AG04450 (cell line): ENCODE measurements at regions not wholly inside any gene's neighbourhood (a gene's known extent, or its start where the extent isn't known, plus 50 kb on each side); places are given as distances from the start of the nearest gene placed in this dataset.

Source experiments
- CTCF ChIA-PET: fragments of 300-600, 350-600 bp; formaldehyde crosslinking; extraction: SDS; loops from one replicate; lab custom pipeline; 2022; ENCODE audit warnings: antibody characterized with exemption, inconsistent platforms; lab: Charles Lee
- POLR2A ChIA-PET: fragments of 350-600 bp; formaldehyde crosslinking; extraction: SDS; loops from one replicate; lab custom pipeline; 2021; ENCODE audit warnings: antibody characterized with exemption, inconsistent platforms; lab: Yijun Ruan, JAX
- DNase-seq: peaks from one replicate; pipeline ENCODE4 v3.0.0-alpha.2; 2011; ENCODE audit warnings: low read depth, low spot score
- H3K27ac ChIP-seq: one replicate; pipeline ENCODE4 v1.5.1; 2012; ENCODE audit warnings: low read depth, low read length, control low read depth
- H3K27me3 ChIP-seq: one replicate; pipeline ENCODE4 v1.6.0; 2012; ENCODE audit warnings: low read length; ENCODE audit not compliant: control insufficient read depth, insufficient read depth
- H3K4me3 ChIP-seq: 2 replicates; pipeline ENCODE4 v1.5.1; 2011; ENCODE audit warnings: mild to moderate bottlenecking, low read depth, low read length, control low read depth
- H3K9me3 ChIP-seq: 2 replicates; pipeline ENCODE4 v1.5.1; 2012; ENCODE audit warnings: low read length; ENCODE audit not compliant: control insufficient read depth, insufficient read depth
- TF ChIP-seq, protein P1 (sequence below): IDR thresholded peaks from 2 replicates; pipeline ENCODE4 v1.5.1; 2011; ENCODE audit warnings: low read depth, low read length, control low read depth, inconsistent platforms

DNA sequence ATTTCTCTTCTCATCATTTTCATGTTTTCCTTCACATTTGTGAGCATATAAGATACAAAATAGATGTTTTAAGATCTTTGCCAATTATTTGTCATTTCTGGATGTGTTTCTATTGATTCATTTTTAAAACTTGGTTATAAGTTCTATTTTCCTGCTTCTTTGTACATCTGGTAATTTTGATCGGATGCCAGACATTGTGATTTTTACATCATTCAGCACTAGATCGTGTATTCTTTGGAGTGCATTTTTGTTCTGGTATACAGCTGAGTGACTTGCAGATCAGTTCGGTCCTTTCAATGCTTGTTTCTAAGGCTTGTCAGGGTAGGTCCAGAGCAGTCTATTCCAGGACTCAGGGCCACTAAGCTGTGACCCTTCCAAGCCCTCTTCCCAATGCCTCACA lies 198.2 kb downstream of the KLF12 start:
- Histone ChIP-seq H3K27ac (no peak overlapping the region), H3K4me3 (no peak overlapping the region), H3K9me3 (no peaks in the 10 kb centered on the region), H3K27me3 (no peaks in the 10 kb centered on the region)
- TF ChIP-seq, protein P1, sequence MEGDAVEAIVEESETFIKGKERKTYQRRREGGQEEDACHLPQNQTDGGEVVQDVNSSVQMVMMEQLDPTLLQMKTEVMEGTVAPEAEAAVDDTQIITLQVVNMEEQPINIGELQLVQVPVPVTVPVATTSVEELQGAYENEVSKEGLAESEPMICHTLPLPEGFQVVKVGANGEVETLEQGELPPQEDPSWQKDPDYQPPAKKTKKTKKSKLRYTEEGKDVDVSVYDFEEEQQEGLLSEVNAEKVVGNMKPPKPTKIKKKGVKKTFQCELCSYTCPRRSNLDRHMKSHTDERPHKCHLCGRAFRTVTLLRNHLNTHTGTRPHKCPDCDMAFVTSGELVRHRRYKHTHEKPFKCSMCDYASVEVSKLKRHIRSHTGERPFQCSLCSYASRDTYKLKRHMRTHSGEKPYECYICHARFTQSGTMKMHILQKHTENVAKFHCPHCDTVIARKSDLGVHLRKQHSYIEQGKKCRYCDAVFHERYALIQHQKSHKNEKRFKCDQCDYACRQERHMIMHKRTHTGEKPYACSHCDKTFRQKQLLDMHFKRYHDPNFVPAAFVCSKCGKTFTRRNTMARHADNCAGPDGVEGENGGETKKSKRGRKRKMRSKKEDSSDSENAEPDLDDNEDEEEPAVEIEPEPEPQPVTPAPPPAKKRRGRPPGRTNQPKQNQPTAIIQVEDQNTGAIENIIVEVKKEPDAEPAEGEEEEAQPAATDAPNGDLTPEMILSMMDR, result no peak
- ChIA-PET CTCF (no interaction called here), POLR2A (no interaction called here)
- DNase-seq, result no peak

DNA sequence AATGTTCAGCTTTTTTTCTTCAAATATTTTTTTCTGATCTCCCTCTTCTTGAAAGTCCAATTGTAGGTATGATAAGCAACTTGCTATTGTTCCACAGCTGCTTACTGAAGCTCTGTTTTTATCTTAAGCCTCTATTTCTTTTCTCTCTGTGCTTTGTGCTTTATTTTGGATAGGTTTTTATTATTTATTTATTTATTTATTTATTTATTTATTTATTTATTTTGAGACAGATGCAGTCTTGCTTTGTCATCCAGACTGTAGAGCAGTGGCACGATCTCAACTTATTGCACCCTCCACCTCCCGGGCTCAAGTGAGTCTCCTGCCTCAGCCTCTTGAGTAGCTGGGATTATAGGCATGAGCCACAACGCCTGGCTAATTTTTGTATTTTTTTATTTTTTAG lies 199.4 kb downstream of the KLF12 start:
- no peaks in the 10 kb centered on the region for H3K27me3 ChIP-seq
- H3K4me3 ChIP-seq, result no peak overlapping the region
- ChIA-PET POLR2A (no interaction called here), CTCF (interaction anchor here (1.0 kb wide), 1 partner anchor 351 kb away, joined by 3 read pairs; no protein-coding TSS in a partner anchor)
- H3K9me3 ChIP-seq, result no peaks in the 10 kb centered on the region
- no peak overlapping the region for H3K27ac ChIP-seq
- no peak for DNase-seq
- TF ChIP-seq, protein P1, result no peak

GRCh38 chr13:73934215-73934641 lies 200.0 kb downstream of the KLF12 start:
- POLR2A ChIA-PET, result no interaction called here
- Histone ChIP-seq H3K9me3 (no peaks in the 10 kb centered on the region), H3K4me3 (no peak overlapping the region), H3K27me3 (no peaks in the 10 kb centered on the region), H3K27ac (no peak overlapping the region)
- no peak for DNase-seq
- CTCF ChIA-PET, result interaction anchor here (1.0 kb wide), 1 partner anchor 352 kb away, joined by 3 read pairs; no protein-coding TSS in a partner anchor
- TF ChIP-seq, protein P1, result no peak

GRCh38 chr13:73933795-73934194 lies 200.4 kb downstream of the KLF12 start:
- no peak overlapping the region for H3K4me3 ChIP-seq
- TF ChIP-seq, protein P1, result no peak
- H3K27ac ChIP-seq, result no peak overlapping the region
- ChIA-PET POLR2A (no interaction called here), CTCF (no interaction called here)
- no peak for DNase-seq
- no peaks in the 10 kb centered on the region for H3K9me3 ChIP-seq
- no peaks in the 10 kb centered on the region for H3K27me3 ChIP-seq

GRCh38 chr13:73932091-73932490 lies 202.1 kb downstream of the KLF12 start:
- no peaks in the 10 kb centered on the region for H3K9me3 ChIP-seq
- no peak overlapping the region for H3K27ac ChIP-seq
- no peak for DNase-seq
- CTCF ChIA-PET, result no interaction called here
- H3K27me3 ChIP-seq, result no peaks in the 10 kb centered on the region
- TF ChIP-seq, protein P1, result no peak
- no peak overlapping the region for H3K4me3 ChIP-seq
- POLR2A ChIA-PET, result no interaction called here
